Neuronal stem cell (in vitro differentiated cells): ENCODE measurements at regions not wholly inside any gene's neighbourhood (a gene's known extent, or its start where the extent isn't known, plus 50 kb on each side); places are given as distances from the start of the nearest gene placed in this dataset.

ENCODE experiments used
- DNase-seq: peaks from one replicate; pipeline ENCODE4 v3.0.0-alpha.2; 2013; ENCODE audit warnings: low spot score
- H2AFZ ChIP-seq: one replicate; pipeline ENCODE4 v1.6.1; 2013; ENCODE audit warnings: mild to moderate bottlenecking, low read length, inconsistent platforms
- H2AK5ac ChIP-seq: 2 replicates; pipeline ENCODE4 v1.6.1; 2013; ENCODE audit warnings: low read depth, mild to moderate bottlenecking, inconsistent platforms, low read length, moderate library complexity, mixed read lengths
- H2BK120ac ChIP-seq: 2 replicates; pipeline ENCODE4 v1.6.1; 2013; ENCODE audit warnings: low read depth, mild to moderate bottlenecking, inconsistent platforms, low read length, moderate library complexity, mixed read lengths
- H2BK12ac ChIP-seq: one replicate; pipeline ENCODE4 v1.6.1; 2013; ENCODE audit warnings: low read length, inconsistent platforms
- H2BK15ac ChIP-seq: 2 replicates; pipeline ENCODE4 v1.6.1; 2013; ENCODE audit warnings: mild to moderate bottlenecking, low read length, inconsistent platforms, mixed read lengths
- H2BK5ac ChIP-seq: one replicate; pipeline ENCODE4 v1.6.1; 2013; ENCODE audit warnings: inconsistent platforms, mild to moderate bottlenecking, low read length, moderate library complexity
- H3K14ac ChIP-seq: one replicate; pipeline ENCODE4 v1.6.1; 2013; ENCODE audit warnings: low read length, inconsistent platforms
- H3K18ac ChIP-seq: 2 replicates; pipeline ENCODE4 v1.6.1; 2013; ENCODE audit warnings: low read length, inconsistent platforms
- H3K23ac ChIP-seq: 2 replicates; pipeline ENCODE4 v1.6.1; 2013; ENCODE audit warnings: low read depth, mild to moderate bottlenecking, mixed read lengths, low read length, inconsistent platforms; ENCODE audit not compliant: poor library complexity
- H3K27ac ChIP-seq: replicated peaks from 3 replicates; pipeline ENCODE4 v1.5.1; 2013; ENCODE audit warnings: low read length, inconsistent platforms
- H3K27me3 ChIP-seq, 3 experiments: 2 replicates each; pipeline ENCODE4 v1.6.1; 2013; ENCODE audit warnings: low read length in 3 of 3, mild to moderate bottlenecking in 2 of 3, inconsistent platforms in 1 of 3, low read depth in 1 of 3, mixed read lengths in 1 of 3, moderate library complexity in 1 of 3; ENCODE audit not compliant: control insufficient read depth in 3 of 3, insufficient read depth in 3 of 3
- H3K36me3 ChIP-seq, 2 donors: replicated peaks in 1 of 2; 2 replicates each; pipeline ENCODE4 v1.6.1; 2013; ENCODE audit warnings: low read length in 2 of 2; ENCODE audit not compliant: control insufficient read depth in 2 of 2, insufficient read depth in 2 of 2
- H3K4ac ChIP-seq: 2 replicates; pipeline ENCODE4 v1.6.1; 2013; ENCODE audit warnings: inconsistent platforms, mild to moderate bottlenecking, low read length, moderate library complexity
- H3K4me1 ChIP-seq, 2 donors: 1 replicate in 1 of 2; 2 replicates in 1 of 2; pipeline ENCODE4 v1.6.1; 2013; ENCODE audit warnings: low read length in 2 of 2, low read depth in 1 of 2; ENCODE audit not compliant: control insufficient read depth in 2 of 2, insufficient read depth in 1 of 2
- H3K4me2 ChIP-seq: one replicate; pipeline ENCODE4 v1.6.1; 2013; ENCODE audit warnings: mild to moderate bottlenecking, low read length, inconsistent platforms; ENCODE audit not compliant: insufficient read depth, poor library complexity, severe bottlenecking
- H3K4me3 ChIP-seq, 2 donors: 2 replicates each; pipeline ENCODE4 v1.5.1; 2013; ENCODE audit warnings: low read length in 2 of 2, mild to moderate bottlenecking in 2 of 2, inconsistent platforms in 1 of 2, moderate library complexity in 1 of 2
- H3K79me1 ChIP-seq: one replicate; pipeline ENCODE4 v1.6.1; 2013; ENCODE audit warnings: low read depth, mild to moderate bottlenecking, inconsistent platforms, low read length, moderate library complexity
- H3K9ac ChIP-seq: one replicate; pipeline ENCODE4 v1.6.1; 2013; ENCODE audit warnings: mild to moderate bottlenecking, low read depth, low read length, inconsistent platforms; ENCODE audit not compliant: poor library complexity
- H3K9me3 ChIP-seq, 2 donors: replicated peaks in 1 of 2; 2 replicates each; pipeline versions ENCODE3 to v1.6.1; 2013; ENCODE audit warnings: low read length in 2 of 2, mild to moderate bottlenecking in 2 of 2, inconsistent platforms in 1 of 2, low read depth in 1 of 2, mixed read lengths in 1 of 2, moderate library complexity in 1 of 2; ENCODE audit not compliant: control insufficient read depth in 2 of 2, insufficient read depth in 1 of 2
- H4K8ac ChIP-seq: one replicate; pipeline ENCODE4 v1.6.1; 2013; ENCODE audit warnings: low read depth, mild to moderate bottlenecking, inconsistent platforms, low read length, moderate library complexity
- H4K91ac ChIP-seq: one replicate; pipeline ENCODE4 v1.6.1; 2013; ENCODE audit warnings: low read length, low read depth, mild to moderate bottlenecking, inconsistent platforms; ENCODE audit not compliant: poor library complexity
- WGBS, 2 donors: extraction: QIAGEN DNeasy Blood & Tissue Kit; methylation state at CpG; one replicate each; pipeline ENCODE4 v1.1.7; 2013; ENCODE audit warnings: missing lambda C conversion rate in 2 of 2, mixed read lengths in 1 of 2; ENCODE audit not compliant: insufficient read length in 2 of 2, insufficient replicate concordance in 1 of 2; ENCODE audit errors: extremely low coverage in 2 of 2; 5-methylcytosine and 5-hydroxymethylcytosine counted together

GRCh38 chr19:30880151-30880550 lies 469.1 kb downstream of the TSHZ3 start:
- H3K14ac ChIP-seq: no peak overlapping the region
- H3K9me3 ChIP-seq: no peaks in the 10 kb centered on the region
- H3K4me3 ChIP-seq: no peak overlapping the region
- H3K27ac ChIP-seq: no peak overlapping the region
- H3K27me3 ChIP-seq: no peaks in the 10 kb centered on the region
- H3K23ac ChIP-seq: no peak overlapping the region
- H2BK15ac ChIP-seq: no peak overlapping the region
- no peak overlapping the region for H2BK5ac ChIP-seq
- H2BK120ac ChIP-seq: no peak overlapping the region
- no peak overlapping the region for H3K9ac ChIP-seq
- H4K8ac ChIP-seq: no peak overlapping the region
- no peak overlapping the region for H3K4ac ChIP-seq
- no peaks in the 10 kb centered on the region for H3K79me1 ChIP-seq
- no peaks in the 10 kb centered on the region for H3K36me3 ChIP-seq
- WGBS, 2 donors: no CpG with 5 or more reads among the region's 4 CpGs
- H4K91ac ChIP-seq: no peak overlapping the region
- no peak overlapping the region for H2AFZ ChIP-seq
- no peak overlapping the region for H2AK5ac ChIP-seq
- no peak overlapping the region for H2BK12ac ChIP-seq
- H3K18ac ChIP-seq: no peak overlapping the region
- no peak for DNase-seq
- H3K4me1 ChIP-seq: no peaks in the 10 kb centered on the region
- no peak overlapping the region for H3K4me2 ChIP-seq

GRCh38 chr19:30879736-30880135 lies 469.5 kb downstream of the TSHZ3 start:
- Histone ChIP-seq H2AK5ac (no peak overlapping the region), H3K18ac (no peak overlapping the region), H4K8ac (no peak overlapping the region), H4K91ac (no peak overlapping the region), H3K27ac (no peak overlapping the region), H3K4me3 (no peak overlapping the region), H3K14ac (no peak overlapping the region), H2AFZ (no peak overlapping the region), H2BK15ac (no peak overlapping the region), H3K4me1 (no peaks in the 10 kb centered on the region), H3K4ac (no peak overlapping the region), H3K9ac (no peak overlapping the region), H2BK5ac (no peak overlapping the region), H3K79me1 (no peaks in the 10 kb centered on the region), H2BK12ac (no peak overlapping the region), H3K9me3 (no peaks in the 10 kb centered on the region), H3K23ac (no peak overlapping the region), H2BK120ac (no peak overlapping the region), H3K27me3 (no peaks in the 10 kb centered on the region), H3K4me2 (no peak overlapping the region), H3K36me3 (no peaks in the 10 kb centered on the region)
- WGBS, 2 donors: no CpG with 5 or more reads among the region's 3 CpGs
- no peak for DNase-seq

- WGBS, 2 donors: no CpG with 5 or more reads among the region's 3 CpGs
- no peak overlapping the region for H3K4me2 ChIP-seq
- no peaks in the 10 kb centered on the region for H3K4me1 ChIP-seq
Measured at GRCh38 chr19:30879225-30879624, 470.0 kb downstream of the TSHZ3 start.

GRCh38 chr19:30878495-30878894 lies 470.7 kb downstream of the TSHZ3 start:
- no peak overlapping the region for H2BK5ac ChIP-seq
- no peak overlapping the region for H3K23ac ChIP-seq
- no peaks in the 10 kb centered on the region for H3K4me1 ChIP-seq
- no peaks in the 10 kb centered on the region for H3K9me3 ChIP-seq
- no peak overlapping the region for H3K27ac ChIP-seq
- H3K79me1 ChIP-seq: no peaks in the 10 kb centered on the region
- no peak overlapping the region for H2BK15ac ChIP-seq
- no CpG with 5 or more reads among the region's 3 CpGs for WGBS, 2 donors
- H3K4ac ChIP-seq: no peak overlapping the region
- H2BK12ac ChIP-seq: no peak overlapping the region
- H3K27me3 ChIP-seq: no peaks in the 10 kb centered on the region
- H3K9ac ChIP-seq: no peak overlapping the region
- no peak overlapping the region for H2BK120ac ChIP-seq
- no peaks in the 10 kb centered on the region for H3K36me3 ChIP-seq
- no peak overlapping the region for H2AFZ ChIP-seq
- H3K14ac ChIP-seq: no peak overlapping the region
- no peak overlapping the region for H4K91ac ChIP-seq
- no peak for DNase-seq
- H2AK5ac ChIP-seq: no peak overlapping the region
- no peak overlapping the region for H3K4me2 ChIP-seq
- H4K8ac ChIP-seq: no peak overlapping the region
- H3K4me3 ChIP-seq: no peak overlapping the region
- H3K18ac ChIP-seq: no peak overlapping the region

More at GRCh38 chr19:30879225-30879624, 470.0 kb downstream of the TSHZ3 start:
- H3K36me3 ChIP-seq: no peaks in the 10 kb centered on the region
- H2AFZ ChIP-seq: no peak overlapping the region
- H3K27ac ChIP-seq: no peak overlapping the region
- H3K4me3 ChIP-seq: no peak overlapping the region
- no peaks in the 10 kb centered on the region for H3K27me3 ChIP-seq
- H2BK12ac ChIP-seq: no peak overlapping the region
- H3K14ac ChIP-seq: no peak overlapping the region
- no peak overlapping the region for H2AK5ac ChIP-seq
- no peak overlapping the region for H3K4ac ChIP-seq
- DNase-seq: no peak
- H4K8ac ChIP-seq: no peak overlapping the region
- no peak overlapping the region for H3K18ac ChIP-seq
- H2BK120ac ChIP-seq: no peak overlapping the region
- no peaks in the 10 kb centered on the region for H3K9me3 ChIP-seq
- H2BK15ac ChIP-seq: no peak overlapping the region
- no peak overlapping the region for H3K9ac ChIP-seq
- no peaks in the 10 kb centered on the region for H3K79me1 ChIP-seq
- H3K23ac ChIP-seq: no peak overlapping the region
- H2BK5ac ChIP-seq: no peak overlapping the region
- no peak overlapping the region for H4K91ac ChIP-seq
